Panc1 (cell line): ENCODE measurements at regions not wholly inside any gene's neighbourhood (a gene's known extent, or its start where the extent isn't known, plus 50 kb on each side); places are given as distances from the start of the nearest gene placed in this dataset.

Experiments used
- ATAC-seq: fragments of 200-7000 bp; cut with Tn5 transposase; 2 replicates; pipeline ENCODE4 v1.9.1; 2020; ENCODE audit warnings: mild to moderate bottlenecking, moderate library complexity
- BruUV-seq: library from RNA; stranded (reverse); fragments of 400-500 nt; replicated peaks from 2 replicates; lab custom pipeline; 2021; lab: Mats Ljungman, UMichigan
- CTCF ChIA-PET: fragments of 300-600 bp; sonication (Branson Sonifier 250); formaldehyde crosslinking; loops from one replicate; lab custom pipeline; 2022; ENCODE audit warnings: antibody characterized with exemption; lab: Charles Lee
- POLR2A ChIA-PET: fragments of 300-600 bp; sonication (Branson Sonifier 250); formaldehyde crosslinking; loops from one replicate; lab custom pipeline; 2022; ENCODE audit warnings: antibody characterized with exemption; lab: Charles Lee
- DNase-seq: peaks from one replicate; pipeline ENCODE4 v3.0.0-alpha.2; 2010; ENCODE audit warnings: low read depth, low spot score
- H3K27ac ChIP-seq: 2 replicates; pipeline ENCODE4 v1.5.1; 2011; ENCODE audit warnings: mild to moderate bottlenecking, low read length, inconsistent platforms
- H3K27me3 ChIP-seq: fragments of 200-500 bp; sonication (Bioruptor generic); 2 replicates; pipeline ENCODE4 v1.6.0; 2014; ENCODE audit warnings: low read length, inconsistent platforms; ENCODE audit not compliant: control insufficient read depth, insufficient read depth
- H3K36me3 ChIP-seq: fragments of 200-500 bp; sonication (Bioruptor generic); 2 replicates; pipeline ENCODE4 v1.5.1; 2014; ENCODE audit warnings: inconsistent platforms, mild to moderate bottlenecking, low read length, moderate library complexity; ENCODE audit not compliant: control insufficient read depth, insufficient read depth
- H3K4me1 ChIP-seq: 2 replicates; pipeline ENCODE4 v1.5.1; 2011; ENCODE audit warnings: inconsistent platforms, mild to moderate bottlenecking, low read length, moderate library complexity; ENCODE audit not compliant: control insufficient read depth, insufficient read depth
- H3K4me3 ChIP-seq, 2 experiments: 2 replicates each; pipeline ENCODE4 v1.5.1; 2011 to 2012; ENCODE audit warnings: low read depth in 2 of 2, low read length in 2 of 2, mild to moderate bottlenecking in 2 of 2, inconsistent platforms in 1 of 2, moderate library complexity in 1 of 2
- H3K9me3 ChIP-seq: fragments of 200-500 bp; sonication (Bioruptor generic); 2 replicates; pipeline ENCODE4 v1.5.1; 2014; ENCODE audit warnings: low read depth, mild to moderate bottlenecking, inconsistent platforms, low read length, moderate library complexity; ENCODE audit not compliant: control insufficient read depth, insufficient read depth
- CTCF ChIP-seq: fragments of 450-650 bp; IDR thresholded peaks from 2 replicates; pipeline ENCODE4 v1.5.1; 2017; ENCODE audit warnings: mild to moderate bottlenecking
- POLR2AphosphoS5 ChIP-seq: IDR thresholded peaks from 2 replicates; pipeline ENCODE4 v1.6.1; 2012; ENCODE audit warnings: mild to moderate bottlenecking, low read depth, low read length, moderate library complexity
- REST ChIP-seq, 2 experiments: IDR thresholded peaks; 2 replicates each; pipeline ENCODE4 v1.6.1; 2011 to 2012; ENCODE audit warnings: low read depth in 2 of 2, control low read depth in 1 of 2, low read length in 1 of 2, mild to moderate bottlenecking in 1 of 2, moderate library complexity in 1 of 2; ENCODE audit not compliant: insufficient read depth in 1 of 2
- SIN3A ChIP-seq: IDR thresholded peaks from 2 replicates; pipeline ENCODE4 v1.6.1; 2012; ENCODE audit warnings: low read depth, mild to moderate bottlenecking, low read length, moderate library complexity, borderline replicate concordance; ENCODE audit not compliant: insufficient read depth
- TCF7L2 ChIP-seq: IDR thresholded peaks from 2 replicates; pipeline ENCODE4 v1.6.1; 2011; ENCODE audit warnings: mild to moderate bottlenecking, low read depth, low read length, inconsistent platforms
- in situ Hi-C: cut with HindIII; loops from 2 replicates; pipeline ENCODE4 v1.10.0; 2016; ENCODE audit warnings: low sequenced_read_pairs, low pct_unique_long_range_greater_than_20kb
- intact Hi-C: fragments of 100-400 bp; cut with micrococcal nuclease; formaldehyde crosslinking; loops from one replicate; pipeline ENCODE4 v1.10.0; 2022; ENCODE audit not compliant: unreplicated experiment

DNA sequence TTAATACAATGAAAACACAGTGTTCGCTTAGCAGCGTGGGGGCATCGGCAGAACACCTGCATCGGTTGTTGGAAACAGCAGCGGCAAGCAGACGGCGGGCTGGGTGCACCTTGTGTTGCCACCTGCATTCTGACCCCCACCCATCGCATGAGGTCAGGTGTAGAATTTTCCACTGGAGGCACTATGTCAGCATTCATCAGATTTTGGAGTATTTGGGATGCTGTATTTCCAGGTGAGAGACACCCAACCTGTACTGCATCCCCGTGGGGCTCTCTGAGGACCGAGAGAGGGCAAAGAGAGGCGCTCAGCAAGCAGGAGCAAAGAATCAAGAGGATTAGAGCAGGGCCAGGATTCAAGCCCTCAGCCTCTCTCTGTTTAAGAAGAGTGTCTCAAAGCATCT lies 116.4 kb upstream of the MGMT start:
- Histone ChIP-seq H3K4me3 (no peak overlapping the region), H3K9me3 (no peaks in the 10 kb centered on the region), H3K27me3 (peaks cover 2% of the 10 kb centered on the region; the same call in 1 of the 2 replicates), H3K27ac (no peak overlapping the region), H3K36me3 (no peaks in the 10 kb centered on the region), H3K4me1 (no peaks in the 10 kb centered on the region)
- BruUV-seq: no TSS peak
- in situ Hi-C loops: no loop called here
- DNase-seq: no peak
- ChIA-PET CTCF (no interaction called here), POLR2A (no interaction called here)
- TF ChIP-seq REST (IDR thresholded peaks at IDR 0.05; ENCODE audit: insufficient read depth in 1 of 2, low read depth in 2 of 2, low read length in 1 of 2) (no peak), POLR2AphosphoS5 (no peak), CTCF (no peak), SIN3A (no peak), TCF7L2 (no peak)
- intact Hi-C loops: no loop called here
- ATAC-seq: no peak

GRCh38 chr10:129353101-129353500 lies 113.9 kb upstream of the MGMT start:
- intact Hi-C loops: no loop called here
- Histone ChIP-seq H3K36me3 (no peaks in the 10 kb centered on the region), H3K27me3 (peaks cover 2% of the 10 kb centered on the region; the same call in 1 of the 2 replicates), H3K4me1 (no peaks in the 10 kb centered on the region), H3K27ac (no peak overlapping the region), H3K9me3 (peaks cover 4% of the 10 kb centered on the region; the same call in 1 of the 2 replicates), H3K4me3 (no peak overlapping the region)
- in situ Hi-C loops: no loop called here
- ATAC-seq: no peak
- TF ChIP-seq SIN3A (no peak), CTCF (no peak), TCF7L2 (no peak), POLR2AphosphoS5 (no peak), REST (IDR thresholded peaks at IDR 0.05; ENCODE audit: insufficient read depth in 1 of 2, low read depth in 2 of 2, low read length in 1 of 2) (no peak)
- DNase-seq: no peak
- ChIA-PET CTCF (no interaction called here), POLR2A (no interaction called here)
- no TSS peak for BruUV-seq
